Omental fat pad (tissue), 3 donors: ENCODE measurements at regions not wholly inside any gene's neighbourhood (a gene's known extent, or its start where the extent isn't known, plus 50 kb on each side); places are given as distances from the start of the nearest gene placed in this dataset.
"Not testable (repeated sequence)": the region's sequence is repeated elsewhere in the genome, so short reads cannot be mapped to it uniquely, and the experiment has no call there.

Experiments
- ATAC-seq: fragments of 150-250 bp; one replicate; pipeline ENCODE4 v1.9.1; 2016; ENCODE audit warnings: mild to moderate bottlenecking, moderate library complexity; ENCODE audit not compliant: low FRiP score
- DNase-seq: peaks from one replicate; pipeline ENCODE4 v3.0.0-alpha.2; 2019; ENCODE audit warnings: low spot score
- TF ChIP-seq, protein P1 (sequence below), 3 donors: fragments of 450-650 bp; IDR thresholded peaks; one replicate each; pipeline ENCODE4 v1.5.1; 2016 to 2017; ENCODE audit warnings: antibody characterized with exemption in 3 of 3, mild to moderate bottlenecking in 3 of 3, moderate library complexity in 2 of 3

- TF ChIP-seq, protein P1, sequence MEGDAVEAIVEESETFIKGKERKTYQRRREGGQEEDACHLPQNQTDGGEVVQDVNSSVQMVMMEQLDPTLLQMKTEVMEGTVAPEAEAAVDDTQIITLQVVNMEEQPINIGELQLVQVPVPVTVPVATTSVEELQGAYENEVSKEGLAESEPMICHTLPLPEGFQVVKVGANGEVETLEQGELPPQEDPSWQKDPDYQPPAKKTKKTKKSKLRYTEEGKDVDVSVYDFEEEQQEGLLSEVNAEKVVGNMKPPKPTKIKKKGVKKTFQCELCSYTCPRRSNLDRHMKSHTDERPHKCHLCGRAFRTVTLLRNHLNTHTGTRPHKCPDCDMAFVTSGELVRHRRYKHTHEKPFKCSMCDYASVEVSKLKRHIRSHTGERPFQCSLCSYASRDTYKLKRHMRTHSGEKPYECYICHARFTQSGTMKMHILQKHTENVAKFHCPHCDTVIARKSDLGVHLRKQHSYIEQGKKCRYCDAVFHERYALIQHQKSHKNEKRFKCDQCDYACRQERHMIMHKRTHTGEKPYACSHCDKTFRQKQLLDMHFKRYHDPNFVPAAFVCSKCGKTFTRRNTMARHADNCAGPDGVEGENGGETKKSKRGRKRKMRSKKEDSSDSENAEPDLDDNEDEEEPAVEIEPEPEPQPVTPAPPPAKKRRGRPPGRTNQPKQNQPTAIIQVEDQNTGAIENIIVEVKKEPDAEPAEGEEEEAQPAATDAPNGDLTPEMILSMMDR (IDR thresholded peaks at IDR 0.05): no peak
- DNase-seq (no peak), ATAC-seq (no peak)
Observed at GRCh38 chr3:20931834-20932233, 745.8 kb upstream of the SGO1 start.

DNA sequence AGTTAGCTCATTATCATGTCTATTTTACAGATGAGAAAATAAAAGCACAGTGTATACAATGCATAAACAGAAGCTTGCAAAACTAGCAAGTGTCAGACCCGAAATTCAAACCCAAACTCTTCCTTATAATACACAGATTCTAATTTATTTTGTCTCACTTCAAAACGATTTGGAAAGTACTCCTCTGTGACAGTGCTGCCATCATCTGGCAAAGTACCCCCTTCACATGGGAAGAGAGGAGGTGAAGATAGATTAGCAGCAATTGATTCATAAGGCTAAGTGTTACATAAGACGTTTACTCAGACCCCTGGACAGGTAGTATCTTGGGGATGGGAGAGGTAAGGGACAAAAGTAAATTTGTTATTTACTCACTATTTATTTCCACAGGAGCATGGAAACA, 744.0 kb upstream of the SGO1 start:
- ATAC-seq: no peak
- TF ChIP-seq, protein P1 (IDR thresholded peaks at IDR 0.05): no peak
- no peak for DNase-seq

DNA sequence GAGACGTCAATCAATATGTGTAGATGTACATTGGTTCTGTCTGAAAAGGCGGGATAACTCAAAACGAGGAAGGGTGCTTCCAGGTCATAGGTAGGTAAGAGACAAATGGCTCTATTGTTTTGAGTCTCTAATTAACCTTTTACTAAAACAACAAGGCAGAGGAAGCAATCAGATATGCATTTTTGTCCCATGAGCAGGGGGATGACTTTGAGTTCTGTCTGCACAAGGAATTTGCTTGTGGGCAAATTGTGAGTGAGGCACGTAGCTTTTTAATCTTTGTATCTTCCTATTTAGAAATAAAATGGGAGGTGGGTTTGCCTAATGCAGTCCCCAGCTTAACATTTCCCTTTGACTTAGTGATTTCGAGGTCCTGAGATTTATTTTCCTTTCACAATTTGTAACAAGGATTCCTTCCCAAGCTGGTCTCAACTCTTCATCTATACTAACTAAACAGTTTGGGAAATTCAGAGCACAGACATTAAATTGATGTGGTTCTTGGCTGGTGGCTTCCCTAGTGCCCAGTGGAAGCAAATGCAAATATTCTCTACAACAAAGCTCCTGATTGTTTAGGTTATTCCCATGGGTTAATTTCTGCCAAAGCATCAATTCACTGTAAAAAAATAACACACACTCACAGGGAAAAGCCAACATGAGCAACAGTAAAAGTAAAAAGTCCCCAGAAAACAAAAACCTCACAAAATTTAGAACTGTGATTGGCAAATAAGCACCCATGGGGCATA, 738.8 kb upstream of the SGO1 start:
- ATAC-seq (no peak), DNase-seq (no peak)
- TF ChIP-seq, protein P1 (IDR thresholded peaks at IDR 0.05): no peak

DNA sequence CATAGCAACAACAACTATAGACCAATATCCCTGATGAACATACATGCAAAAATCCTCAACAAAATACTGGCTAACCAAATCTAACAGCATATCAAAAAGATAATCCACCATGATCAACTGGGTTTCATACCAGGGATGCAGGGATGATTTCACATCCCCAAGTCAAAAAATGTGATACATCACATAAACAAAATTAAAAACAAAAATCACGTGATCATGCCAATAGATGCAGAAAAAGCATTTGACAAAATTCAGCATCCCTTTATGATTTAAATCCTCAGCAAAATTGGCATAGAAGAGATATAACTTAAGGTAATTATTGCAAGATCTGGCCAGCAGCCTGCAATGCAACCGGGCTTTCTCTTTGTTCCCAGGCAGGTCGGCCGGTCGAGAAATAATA, 735.1 kb upstream of the SGO1 start:
- not testable (repeated sequence) for ATAC-seq, DNase-seq

DNA sequence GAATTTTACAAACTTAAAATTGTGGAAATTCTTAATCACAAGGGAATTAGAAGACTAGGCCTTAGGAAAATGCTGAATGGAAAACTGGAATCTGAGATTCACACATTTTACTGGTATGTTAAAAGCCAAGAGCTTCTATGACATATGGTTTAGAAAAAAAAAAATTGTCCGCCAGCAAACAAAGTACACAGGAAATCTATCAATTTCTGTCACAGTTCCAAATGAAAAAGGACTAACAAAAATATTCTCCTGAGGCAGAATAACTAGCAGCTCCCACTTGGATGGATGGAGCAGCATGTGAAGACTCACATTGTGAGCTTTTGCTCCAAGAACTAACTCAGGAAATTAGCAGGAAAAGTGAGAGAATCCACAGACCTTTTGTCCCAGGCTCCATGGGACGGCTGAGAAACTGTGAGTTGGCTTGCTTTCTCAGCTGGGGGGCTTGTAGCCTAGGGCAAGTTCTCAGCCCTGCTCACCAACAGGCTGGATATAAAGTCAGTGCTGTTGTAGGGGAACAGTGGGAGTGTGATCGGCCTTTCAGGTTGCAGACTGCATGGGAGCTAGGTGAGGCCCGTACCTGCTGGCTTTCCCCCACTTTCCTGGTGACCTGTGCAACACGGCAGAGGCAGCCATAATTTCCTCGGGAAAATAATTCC, 731.1 kb upstream of the SGO1 start:
- DNase-seq (no peak), ATAC-seq (no peak)
- TF ChIP-seq, protein P1 (IDR thresholded peaks at IDR 0.05): no peak

- TF ChIP-seq, protein P1 (IDR thresholded peaks at IDR 0.05): no peak
- no peak for DNase-seq
- no peak for ATAC-seq
Observed at GRCh38 chr3:20914310-20914709, 728.3 kb upstream of the SGO1 start.

- no peak for ATAC-seq
- TF ChIP-seq, protein P1 (IDR thresholded peaks at IDR 0.05): no peak
Observed at GRCh38 chr3:20912406-20912805, 726.4 kb upstream of the SGO1 start.

More at GRCh38 chr3:20912406-20912805, 726.4 kb upstream of the SGO1 start:
- DNase-seq: no peak
